ENCODE measurements at regions not wholly inside any gene's neighbourhood (a gene's known extent, or its start where the extent isn't known, plus 50 kb on each side); places are given as distances from the start of the nearest gene placed in this dataset.

DNA sequence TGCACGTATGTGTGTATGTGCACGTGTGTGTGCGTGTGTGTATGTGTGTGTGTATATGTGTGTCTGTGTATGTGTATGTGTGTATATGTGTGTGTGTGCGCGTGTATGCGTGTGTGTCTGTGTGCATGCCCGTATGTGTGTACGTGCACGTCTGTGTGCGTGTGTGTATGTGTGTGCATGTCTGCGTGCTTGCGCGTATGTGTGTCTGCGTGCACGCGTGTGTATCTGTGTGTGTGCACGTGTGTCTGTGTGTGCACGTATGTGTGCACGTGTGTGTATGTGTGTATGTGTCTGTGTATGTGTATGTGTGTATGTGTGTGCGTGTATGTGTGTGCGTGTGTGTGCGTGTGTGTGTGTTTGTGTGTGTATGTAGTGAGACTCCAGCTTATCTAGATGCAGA lies 97.5 kb upstream of the SPATS2L start:
- H3K4me3 ChIP-seq (ENCODE audit: low read length) = no peak overlapping the region
- H3K27me3 Mint-ChIP-seq = peaks cover 2 to 23% of the 10 kb centered on the region in 2 donors
- no peak overlapping the region for H3K27ac ChIP-seq (ENCODE audit: low read depth, low read length)
- peaks cover 0 to 5% (median 0%) of the 10 kb centered on the region in 5 donors for H3K9me3 Mint-ChIP-seq
- H3K27me3 ChIP-seq (ENCODE audit: insufficient read depth, low read length, poor library complexity, severe bottlenecking) = no peaks in the 10 kb centered on the region
- no peaks in the 10 kb centered on the region for H3K4me1 Mint-ChIP-seq
- POLR2A ChIA-PET = no interaction called here
- no peaks in the 10 kb centered on the region for H3K9me3 ChIP-seq (ENCODE audit: low read length)
- DNase-seq = no peak
- H3K36me3 ChIP-seq (ENCODE audit: insufficient read depth, low read length) = no peaks in the 10 kb centered on the region
- no peak overlapping the region for H3K27ac Mint-ChIP-seq
- peaks cover 0 to 3% (median 0%) of the 10 kb centered on the region in 3 donors for H3K36me3 Mint-ChIP-seq
- no peaks in the 10 kb centered on the region for H3K4me1 ChIP-seq (ENCODE audit: insufficient read depth, low read length)
- H3K4me3 Mint-ChIP-seq = no peak overlapping the region
- CTCF ChIA-PET = no interaction called here

DNA sequence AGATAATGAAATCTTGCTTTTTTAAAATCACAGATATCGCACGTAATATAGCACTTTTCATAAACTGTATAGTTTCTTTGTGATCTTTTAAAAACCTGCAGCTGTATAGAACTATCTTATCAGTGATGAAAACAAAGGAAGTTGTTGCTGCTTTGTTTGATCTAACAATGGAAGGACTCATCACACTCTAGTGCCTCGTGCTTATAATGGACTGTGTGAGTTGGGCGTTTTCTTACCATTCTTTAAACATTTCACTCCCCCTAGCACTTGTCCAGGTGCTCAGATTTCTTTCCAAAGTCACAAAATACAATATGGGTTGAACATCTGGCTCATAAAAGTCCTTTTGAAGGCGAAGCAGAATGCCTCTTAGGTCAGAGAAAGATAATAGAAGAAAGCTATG lies 94.8 kb upstream of the SPATS2L start:
- H3K4me3 Mint-ChIP-seq = no peak overlapping the region
- H3K36me3 ChIP-seq (ENCODE audit: insufficient read depth, low read length) = no peaks in the 10 kb centered on the region
- H3K36me3 Mint-ChIP-seq = no peaks in the 10 kb centered on the region
- H3K9me3 Mint-ChIP-seq = no peaks in the 10 kb centered on the region
- H3K4me3 ChIP-seq (ENCODE audit: low read length) = no peak overlapping the region
- DNase-seq = no peak
- no peak overlapping the region for H3K27ac Mint-ChIP-seq
- no peaks in the 10 kb centered on the region for H3K4me1 ChIP-seq (ENCODE audit: insufficient read depth, low read length)
- ChIA-PET POLR2A (no interaction called here), CTCF (no interaction called here)
- H3K9me3 ChIP-seq (ENCODE audit: low read length) = no peaks in the 10 kb centered on the region
- peaks cover 2 to 44% of the 10 kb centered on the region in 2 donors for H3K27me3 Mint-ChIP-seq
- no peaks in the 10 kb centered on the region for H3K4me1 Mint-ChIP-seq
- H3K27me3 ChIP-seq (ENCODE audit: insufficient read depth, low read length, poor library complexity, severe bottlenecking) = no peaks in the 10 kb centered on the region
- no peak overlapping the region for H3K27ac ChIP-seq (ENCODE audit: low read depth, low read length)

- no peaks in the 10 kb centered on the region for H3K36me3 ChIP-seq (ENCODE audit: insufficient read depth, low read length)
- ChIA-PET POLR2A (no interaction called here), CTCF (no interaction called here)
- Mint-ChIP-seq H3K4me3 (no peak overlapping the region), H3K27ac (no peak overlapping the region), H3K27me3 (peaks cover 2 to 48% of the 10 kb centered on the region in 2 donors), H3K9me3 (no peaks in the 10 kb centered on the region), H3K4me1 (no peaks in the 10 kb centered on the region), H3K36me3 (no peaks in the 10 kb centered on the region)
- H3K27me3 ChIP-seq (ENCODE audit: insufficient read depth, low read length, poor library complexity, severe bottlenecking) = no peaks in the 10 kb centered on the region
- H3K9me3 ChIP-seq (ENCODE audit: low read length) = no peaks in the 10 kb centered on the region
- no peak overlapping the region for H3K27ac ChIP-seq (ENCODE audit: low read depth, low read length)
- no peak for DNase-seq
- no peaks in the 10 kb centered on the region for H3K4me1 ChIP-seq (ENCODE audit: insufficient read depth, low read length)
- no peak overlapping the region for H3K4me3 ChIP-seq (ENCODE audit: low read length)
These were observed 93.5 kb upstream of the SPATS2L start for GRCh38 chr2:200212862-200213425.

DNA sequence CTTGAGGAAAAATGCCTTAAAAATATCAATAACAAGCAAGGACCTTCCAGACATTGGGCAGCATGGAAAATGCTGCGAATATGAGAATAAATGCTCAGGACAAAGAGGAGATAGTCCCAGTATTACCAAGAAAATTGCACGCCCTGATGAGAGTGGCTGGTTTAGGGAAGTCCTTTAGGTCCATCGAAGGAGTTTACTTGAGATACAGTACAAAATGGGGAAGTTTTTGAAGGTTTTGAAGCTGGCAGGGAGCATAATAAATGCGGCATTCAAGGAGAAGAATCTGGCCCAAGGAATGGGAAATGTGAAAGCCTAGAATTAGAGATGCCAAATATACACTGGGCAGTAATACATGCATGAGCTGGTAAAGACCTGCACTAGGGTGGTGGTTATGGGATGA lies 90.2 kb upstream of the SPATS2L start:
- H3K27me3 ChIP-seq (ENCODE audit: insufficient read depth, low read length, poor library complexity, severe bottlenecking) = no peaks in the 10 kb centered on the region
- H3K36me3 ChIP-seq (ENCODE audit: insufficient read depth, low read length) = no peaks in the 10 kb centered on the region
- H3K27ac ChIP-seq (ENCODE audit: low read depth, low read length) = no peak overlapping the region
- ChIA-PET POLR2A (no interaction called here), CTCF (no interaction called here)
- H3K4me3 ChIP-seq (ENCODE audit: low read length) = no peak overlapping the region
- Mint-ChIP-seq H3K27ac (peak overlapping the region in 1 of 8 donors; percentile 4), H3K4me3 (no peak overlapping the region), H3K27me3 (peaks cover 2 to 50% of the 10 kb centered on the region in 2 donors), H3K36me3 (no peaks in the 10 kb centered on the region), H3K9me3 (no peaks in the 10 kb centered on the region), H3K4me1 (no peaks in the 10 kb centered on the region)
- no peaks in the 10 kb centered on the region for H3K4me1 ChIP-seq (ENCODE audit: insufficient read depth, low read length)
- no peaks in the 10 kb centered on the region for H3K9me3 ChIP-seq (ENCODE audit: low read length)
- no peak for DNase-seq

GRCh38 chr2:200217320-200217719 lies 89.2 kb upstream of the SPATS2L start:
- POLR2A ChIA-PET = no interaction called here
- Mint-ChIP-seq H3K4me1 (no peaks in the 10 kb centered on the region), H3K9me3 (no peaks in the 10 kb centered on the region), H3K27ac (no peak overlapping the region), H3K36me3 (no peaks in the 10 kb centered on the region), H3K27me3 (peaks cover 2 to 44% of the 10 kb centered on the region in 2 donors), H3K4me3 (no peak overlapping the region)
- CTCF ChIA-PET = no interaction called here
- H3K4me3 ChIP-seq (ENCODE audit: low read length) = no peak overlapping the region
- no peak overlapping the region for H3K27ac ChIP-seq (ENCODE audit: low read depth, low read length)
- H3K36me3 ChIP-seq (ENCODE audit: insufficient read depth, low read length) = no peaks in the 10 kb centered on the region
- no peaks in the 10 kb centered on the region for H3K27me3 ChIP-seq (ENCODE audit: insufficient read depth, low read length, poor library complexity, severe bottlenecking)
- no peaks in the 10 kb centered on the region for H3K4me1 ChIP-seq (ENCODE audit: insufficient read depth, low read length)
- no peaks in the 10 kb centered on the region for H3K9me3 ChIP-seq (ENCODE audit: low read length)
- no peak for DNase-seq

DNA sequence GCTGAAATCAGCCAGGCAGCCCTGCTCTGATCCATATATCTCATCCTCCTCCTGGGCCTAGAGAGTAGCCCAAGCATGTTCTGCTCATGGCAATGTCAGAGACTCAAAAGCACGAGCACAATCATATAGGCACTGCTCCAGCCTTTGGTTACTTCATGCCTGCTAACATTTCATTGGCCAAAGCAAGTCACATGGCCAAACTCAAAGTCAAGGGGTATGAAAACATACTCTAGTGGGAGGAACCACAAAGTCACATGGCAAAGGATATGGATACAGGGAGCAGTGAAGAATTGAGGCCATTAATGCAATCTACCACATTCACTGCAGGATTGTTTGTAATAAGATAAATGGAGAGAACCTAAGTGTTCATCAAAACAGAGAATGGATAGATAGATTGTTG lies 87.8 kb upstream of the SPATS2L start:
- Histone ChIP-seq H3K27ac (ENCODE audit: low read depth, low read length) (no peak overlapping the region), H3K36me3 (ENCODE audit: insufficient read depth, low read length) (no peaks in the 10 kb centered on the region), H3K9me3 (ENCODE audit: low read length) (no peaks in the 10 kb centered on the region), H3K27me3 (ENCODE audit: insufficient read depth, low read length, poor library complexity, severe bottlenecking) (no peaks in the 10 kb centered on the region), H3K4me1 (ENCODE audit: insufficient read depth, low read length) (no peaks in the 10 kb centered on the region), H3K4me3 (ENCODE audit: low read length) (no peak overlapping the region)
- H3K36me3 Mint-ChIP-seq = no peaks in the 10 kb centered on the region
- ChIA-PET CTCF (no interaction called here), POLR2A (no interaction called here)
- no peak overlapping the region for H3K27ac Mint-ChIP-seq
- H3K4me3 Mint-ChIP-seq = no peak overlapping the region
- no peaks in the 10 kb centered on the region for H3K4me1 Mint-ChIP-seq
- peaks cover 0 to 36% of the 10 kb centered on the region in 2 donors for H3K27me3 Mint-ChIP-seq
- H3K9me3 Mint-ChIP-seq = no peaks in the 10 kb centered on the region
- no peak for DNase-seq

DNA sequence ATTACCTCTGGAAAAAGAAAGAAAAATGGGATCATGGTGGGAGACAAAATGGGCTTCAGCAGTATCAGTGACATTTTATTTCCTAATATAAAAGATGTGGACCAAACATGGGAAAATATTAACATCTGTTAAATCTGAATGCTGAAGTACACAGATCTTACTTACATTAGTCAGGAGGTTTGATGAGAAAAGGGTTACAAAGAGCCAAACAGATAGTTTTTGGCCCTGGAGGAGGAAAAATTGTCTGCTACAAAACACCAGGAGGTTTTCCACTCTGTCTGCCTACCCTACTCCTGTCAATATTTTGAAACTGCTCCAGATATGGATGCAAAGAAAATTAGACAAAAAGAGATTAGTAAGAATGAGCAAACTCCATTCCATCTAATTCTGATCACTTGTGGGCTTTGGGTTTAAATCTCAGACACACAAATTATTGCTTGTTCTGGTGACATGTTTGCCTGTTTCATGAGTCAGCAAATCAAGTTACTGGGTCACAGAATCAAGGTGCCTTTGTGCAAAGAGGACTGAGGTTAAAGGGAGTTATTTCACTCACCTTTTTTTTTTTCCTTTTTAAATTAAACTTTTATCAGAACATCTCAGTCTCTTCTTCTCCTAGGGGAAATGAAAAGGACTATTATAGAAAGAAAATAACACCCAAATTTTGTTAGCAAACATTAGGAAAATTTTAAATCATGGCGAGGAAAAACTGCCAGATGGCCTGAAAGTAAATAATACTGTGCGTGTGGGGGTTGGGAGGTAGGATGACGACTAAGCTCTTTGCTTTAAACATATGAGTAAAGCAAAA lies 87.0 kb upstream of the SPATS2L start:
- no peak for DNase-seq
- no peak overlapping the region for H3K4me3 ChIP-seq (ENCODE audit: low read length)
- POLR2A ChIA-PET = no interaction called here
- CTCF ChIA-PET = no interaction called here
- no peaks in the 10 kb centered on the region for H3K36me3 ChIP-seq (ENCODE audit: insufficient read depth, low read length)
- H3K4me1 ChIP-seq (ENCODE audit: insufficient read depth, low read length) = no peaks in the 10 kb centered on the region
- H3K4me1 Mint-ChIP-seq = no peaks in the 10 kb centered on the region
- H3K27ac Mint-ChIP-seq = no peak overlapping the region
- no peaks in the 10 kb centered on the region for H3K9me3 Mint-ChIP-seq
- no peaks in the 10 kb centered on the region for H3K9me3 ChIP-seq (ENCODE audit: low read length)
- no peak overlapping the region for H3K27ac ChIP-seq (ENCODE audit: low read depth, low read length)
- no peaks in the 10 kb centered on the region for H3K27me3 ChIP-seq (ENCODE audit: insufficient read depth, low read length, poor library complexity, severe bottlenecking)
- H3K36me3 Mint-ChIP-seq = no peaks in the 10 kb centered on the region
- peaks cover 0 to 32% of the 10 kb centered on the region in 2 donors for H3K27me3 Mint-ChIP-seq
- no peak overlapping the region for H3K4me3 Mint-ChIP-seq

DNA sequence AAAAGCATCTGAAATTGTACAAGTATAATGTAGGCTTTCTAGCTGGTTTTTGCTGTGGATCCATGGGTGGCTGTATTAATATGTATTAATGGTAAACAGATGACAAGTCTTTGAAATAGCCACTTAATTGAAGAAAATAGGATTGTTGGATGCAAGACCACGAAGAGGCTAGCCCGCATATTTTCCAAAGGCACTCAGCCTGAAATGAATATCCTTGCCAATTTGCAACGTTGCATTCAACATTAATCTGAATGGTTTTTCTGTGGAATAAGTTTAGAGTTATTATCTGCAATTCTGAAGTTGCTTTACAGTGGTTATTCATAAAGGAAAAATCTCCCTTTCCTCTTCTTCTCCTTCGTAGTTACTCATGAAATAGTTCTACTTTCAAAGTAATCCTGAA lies 86.2 kb upstream of the SPATS2L start:
- Mint-ChIP-seq H3K36me3 (no peaks in the 10 kb centered on the region), H3K27ac (no peak overlapping the region), H3K9me3 (no peaks in the 10 kb centered on the region), H3K4me1 (no peaks in the 10 kb centered on the region), H3K27me3 (peaks cover 2 to 26% of the 10 kb centered on the region in 2 donors), H3K4me3 (no peak overlapping the region)
- no peak for DNase-seq
- Histone ChIP-seq H3K36me3 (ENCODE audit: insufficient read depth, low read length) (no peaks in the 10 kb centered on the region), H3K27ac (ENCODE audit: low read depth, low read length) (no peak overlapping the region), H3K27me3 (ENCODE audit: insufficient read depth, low read length, poor library complexity, severe bottlenecking) (no peaks in the 10 kb centered on the region), H3K4me1 (ENCODE audit: insufficient read depth, low read length) (no peaks in the 10 kb centered on the region), H3K4me3 (ENCODE audit: low read length) (no peak overlapping the region), H3K9me3 (ENCODE audit: low read length) (no peaks in the 10 kb centered on the region)
- ChIA-PET CTCF (no interaction called here), POLR2A (no interaction called here)
